ENCODE measurements at regions not wholly inside any gene's neighbourhood (a gene's known extent, or its start where the extent isn't known, plus 50 kb on each side); places are given as distances from the start of the nearest gene placed in this dataset.

DNA sequence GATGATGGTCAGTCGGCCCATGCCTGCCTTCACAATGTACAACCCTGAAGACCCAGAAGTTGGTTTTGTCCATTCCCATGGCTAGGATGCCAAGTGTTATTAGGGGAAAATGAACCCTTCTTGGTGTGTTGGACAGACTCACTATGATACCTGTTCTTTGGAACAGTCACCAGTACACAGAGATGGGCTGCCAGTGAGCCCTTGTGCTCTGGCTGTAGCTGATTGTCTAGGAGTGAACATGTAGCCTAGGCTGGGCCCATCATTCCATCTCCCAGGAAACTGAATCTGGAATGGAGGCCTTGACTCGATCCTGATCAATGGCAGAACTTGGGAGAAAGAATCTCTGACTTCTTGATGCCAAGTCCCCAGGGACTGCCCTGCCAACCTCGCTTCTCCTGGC is 188.9 kb downstream of the EVX1 start:
- Histone ChIP-seq H3K9ac (ENCODE audit: insufficient read depth in 1 of 2, low read length in 2 of 2) (no peak overlapping the region), H3K36me3 (ENCODE audit: control insufficient read depth in 4 of 4, insufficient read depth in 4 of 4, low read length in 4 of 4) (no peaks in the 10 kb centered on the region), H3K27ac (ENCODE audit: low read depth in 1 of 2, low read length in 1 of 2) (no peak overlapping the region), H3K9me3 (ENCODE audit: control insufficient read depth in 4 of 4, insufficient read depth in 3 of 4, low read length in 3 of 4) (peaks cover 0 to 2% (median 0%) of the 10 kb centered on the region in 4 donors), H3K4me3 (no peak overlapping the region), H3K4me1 (ENCODE audit: control insufficient read depth in 5 of 5, insufficient read depth in 5 of 5, low read length in 5 of 5) (peaks cover 0 to 6% (median 0%) of the 10 kb centered on the region in 5 donors), H3K27me3 (ENCODE audit: control insufficient read depth in 3 of 3, insufficient read depth in 3 of 3, low read length in 2 of 3) (no peaks in the 10 kb centered on the region)
- DNase-seq (no peak), ATAC-seq (ENCODE audit: insufficient read depth, low FRiP score) (no peak)
- WGBS, 2 donors, result 91 to 97% methylated on average over 3 of the region's 3 CpGs
- TF ChIP-seq CTCF (IDR thresholded peaks at IDR 0.05; ENCODE audit: control extremely low read depth, extremely low read depth), result no peak

DNA sequence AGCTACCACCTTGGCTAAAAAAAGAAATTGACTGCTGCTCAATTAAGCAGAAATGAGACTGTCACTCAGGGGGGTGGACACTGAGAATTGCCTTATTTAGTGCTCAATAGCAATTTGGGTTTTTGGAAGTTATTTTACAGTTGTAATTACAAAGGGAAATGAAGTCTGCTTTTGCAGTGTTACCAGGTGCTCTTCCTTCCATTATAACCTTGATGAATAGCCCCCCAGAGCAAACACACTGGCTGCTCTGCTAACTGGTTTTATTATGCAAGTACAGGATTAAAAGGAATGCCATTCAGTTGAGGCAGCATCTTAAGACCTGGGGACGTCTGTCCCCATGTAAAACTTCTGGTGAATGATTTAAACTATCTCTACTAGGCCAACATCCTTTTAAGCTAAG is 191.0 kb downstream of the EVX1 start:
- WGBS, 2 donors, result 74 to 82% methylated on average over 1 of the region's 1 CpG
- peaks cover 0 to 2% (median 0%) of the 10 kb centered on the region in 4 donors for H3K9me3 ChIP-seq (ENCODE audit: control insufficient read depth in 4 of 4, insufficient read depth in 3 of 4, low read length in 3 of 4)
- no peak for ATAC-seq (ENCODE audit: insufficient read depth, low FRiP score)
- H3K36me3 ChIP-seq (ENCODE audit: control insufficient read depth in 4 of 4, insufficient read depth in 4 of 4, low read length in 4 of 4), result no peaks in the 10 kb centered on the region
- no peaks in the 10 kb centered on the region for H3K27me3 ChIP-seq (ENCODE audit: control insufficient read depth in 3 of 3, insufficient read depth in 3 of 3, low read length in 2 of 3)
- no peak for DNase-seq
- H3K4me3 ChIP-seq, result no peak overlapping the region
- TF ChIP-seq CTCF (IDR thresholded peaks at IDR 0.05; ENCODE audit: control extremely low read depth, extremely low read depth), result no peak
- H3K4me1 ChIP-seq (ENCODE audit: control insufficient read depth in 5 of 5, insufficient read depth in 5 of 5, low read length in 5 of 5), result peaks cover 0 to 6% (median 0%) of the 10 kb centered on the region in 5 donors
- no peak overlapping the region for H3K9ac ChIP-seq (ENCODE audit: insufficient read depth in 1 of 2, low read length in 2 of 2)
- H3K27ac ChIP-seq (ENCODE audit: low read depth in 1 of 2, low read length in 1 of 2), result no peak overlapping the region

GRCh38 chr7:27434756-27435400 is 192.3 kb downstream of the EVX1 start:
- Histone ChIP-seq H3K27me3 (ENCODE audit: control insufficient read depth in 3 of 3, insufficient read depth in 3 of 3, low read length in 2 of 3) (no peaks in the 10 kb centered on the region), H3K4me1 (ENCODE audit: control insufficient read depth in 5 of 5, insufficient read depth in 5 of 5, low read length in 5 of 5) (peaks cover 0 to 9% (median 0%) of the 10 kb centered on the region in 5 donors), H3K9ac (ENCODE audit: insufficient read depth in 1 of 2, low read length in 2 of 2) (no peak overlapping the region), H3K27ac (ENCODE audit: low read depth in 1 of 2, low read length in 1 of 2) (no peak overlapping the region), H3K9me3 (ENCODE audit: control insufficient read depth in 4 of 4, insufficient read depth in 3 of 4, low read length in 3 of 4) (peaks cover 0 to 2% (median 0%) of the 10 kb centered on the region in 4 donors), H3K4me3 (no peak overlapping the region), H3K36me3 (ENCODE audit: control insufficient read depth in 4 of 4, insufficient read depth in 4 of 4, low read length in 4 of 4) (no peaks in the 10 kb centered on the region)
- peak in 2 of 3 donors; percentile 50 to 59 for DNase-seq
- 90 to 91% methylated on average over 5 of the region's 5 CpGs for whole genome bisulfite sequencing, 2 donors
- TF ChIP-seq CTCF (IDR thresholded peaks at IDR 0.05; ENCODE audit: control extremely low read depth, extremely low read depth), result no peak
- ATAC-seq (ENCODE audit: insufficient read depth, low FRiP score), result no peak

DNA sequence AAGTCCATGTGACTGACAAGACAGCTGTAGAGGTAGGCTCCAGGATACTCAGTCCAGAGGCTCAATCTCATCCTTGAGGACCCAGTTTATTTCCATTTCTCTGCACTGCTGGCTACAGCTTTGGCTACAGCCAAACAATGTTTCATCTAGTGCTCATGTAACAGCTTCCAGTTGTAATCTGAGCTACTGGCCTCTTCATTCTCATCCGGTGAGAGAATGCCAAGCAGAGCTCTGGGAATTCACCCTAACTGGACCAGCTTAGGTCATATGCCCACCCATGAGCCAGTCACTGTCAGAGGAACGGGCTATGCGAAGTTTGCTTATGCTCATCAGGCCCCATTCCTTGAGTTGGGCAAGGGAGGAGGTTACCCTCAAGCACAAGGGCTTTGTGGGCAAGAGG is 192.9 kb downstream of the EVX1 start:
- Histone ChIP-seq H3K4me3 (no peak overlapping the region), H3K36me3 (ENCODE audit: control insufficient read depth in 4 of 4, insufficient read depth in 4 of 4, low read length in 4 of 4) (no peaks in the 10 kb centered on the region), H3K9me3 (ENCODE audit: control insufficient read depth in 4 of 4, insufficient read depth in 3 of 4, low read length in 3 of 4) (peaks cover 0 to 2% (median 0%) of the 10 kb centered on the region in 4 donors), H3K27me3 (ENCODE audit: control insufficient read depth in 3 of 3, insufficient read depth in 3 of 3, low read length in 2 of 3) (no peaks in the 10 kb centered on the region), H3K4me1 (ENCODE audit: control insufficient read depth in 5 of 5, insufficient read depth in 5 of 5, low read length in 5 of 5) (peaks cover 0 to 9% (median 0%) of the 10 kb centered on the region in 5 donors), H3K9ac (ENCODE audit: insufficient read depth in 1 of 2, low read length in 2 of 2) (no peak overlapping the region), H3K27ac (ENCODE audit: low read depth in 1 of 2, low read length in 1 of 2) (no peak overlapping the region)
- WGBS, 2 donors, result 59 to 65% methylated on average over 3 of the region's 3 CpGs
- DNase-seq, result no peak
- no peak for ATAC-seq (ENCODE audit: insufficient read depth, low FRiP score)
- no peak for TF ChIP-seq CTCF (IDR thresholded peaks at IDR 0.05; ENCODE audit: control extremely low read depth, extremely low read depth)

Measured in lung (tissue), 11 donors.